Muscle layer of colon (tissue), 2 donors: ENCODE measurements at regions not wholly inside any gene's neighbourhood (a gene's known extent, or its start where the extent isn't known, plus 50 kb on each side); places are given as distances from the start of the nearest gene placed in this dataset.

ENCODE experiments used
- H3K27ac ChIP-seq: one replicate; pipeline ENCODE4 v1.7.0; 2013; ENCODE audit warnings: low read depth, mild to moderate bottlenecking, low read length, moderate library complexity
- H3K27me3 ChIP-seq, 2 donors: one replicate each; pipeline ENCODE4 v1.7.0; 2013; ENCODE audit warnings: low read length in 2 of 2, mild to moderate bottlenecking in 2 of 2; ENCODE audit not compliant: insufficient read depth in 2 of 2, control insufficient read depth in 1 of 2
- H3K36me3 ChIP-seq: one replicate; pipeline ENCODE4 v1.7.0; 2013; ENCODE audit warnings: mild to moderate bottlenecking, low read length; ENCODE audit not compliant: insufficient read depth
- H3K4me1 ChIP-seq: one replicate; pipeline ENCODE4 v1.7.0; 2013; ENCODE audit warnings: mild to moderate bottlenecking, low read length; ENCODE audit not compliant: insufficient read depth
- H3K4me3 ChIP-seq, 2 donors: one replicate each; pipeline ENCODE4 v1.7.0; 2013; ENCODE audit warnings: low read length in 2 of 2, low read depth in 1 of 2, mild to moderate bottlenecking in 1 of 2, moderate library complexity in 1 of 2
- H3K9ac ChIP-seq: one replicate; pipeline ENCODE4 v1.7.0; 2013; ENCODE audit warnings: low read length
- H3K9me3 ChIP-seq: one replicate; pipeline ENCODE4 v1.7.0; 2013; ENCODE audit warnings: mild to moderate bottlenecking, low read length
- donor health status: abdominal sarcoma.
- donor health status: Adenocarcinoma of cecum.

DNA sequence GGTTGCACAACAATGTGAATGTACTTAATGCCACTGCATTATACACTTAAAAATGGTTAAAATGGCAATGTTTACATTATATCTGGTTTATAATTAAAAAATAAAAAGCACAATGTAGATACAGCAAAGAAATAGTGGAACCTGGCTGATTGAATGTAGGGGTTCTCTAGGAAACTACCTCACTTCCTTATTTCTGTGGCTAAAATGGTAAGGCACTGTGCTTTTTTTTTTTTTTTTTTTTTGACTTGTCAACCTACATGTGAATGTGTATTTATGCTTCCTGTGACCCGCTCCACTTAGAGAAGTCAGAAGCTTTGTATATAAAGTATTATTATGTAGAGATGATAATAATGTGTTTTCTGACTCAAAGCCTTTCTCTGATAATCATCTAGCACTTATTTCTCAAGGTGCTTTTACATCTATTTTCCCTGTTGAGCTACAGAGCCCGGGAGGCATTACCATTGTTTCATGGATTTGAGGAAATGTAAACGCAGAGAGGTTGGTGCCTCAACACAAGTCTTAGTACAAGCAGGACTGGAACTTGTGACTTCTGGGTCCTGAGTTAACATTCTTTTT, 55.0 kb downstream of the SOX4 start:
- Histone ChIP-seq H3K36me3 (no peaks in the 10 kb centered on the region), H3K4me1 (no peaks in the 10 kb centered on the region), H3K27me3 (no peaks in the 10 kb centered on the region), H3K4me3 (no peak overlapping the region), H3K27ac (no peak overlapping the region), H3K9ac (no peak overlapping the region), H3K9me3 (no peaks in the 10 kb centered on the region)

DNA sequence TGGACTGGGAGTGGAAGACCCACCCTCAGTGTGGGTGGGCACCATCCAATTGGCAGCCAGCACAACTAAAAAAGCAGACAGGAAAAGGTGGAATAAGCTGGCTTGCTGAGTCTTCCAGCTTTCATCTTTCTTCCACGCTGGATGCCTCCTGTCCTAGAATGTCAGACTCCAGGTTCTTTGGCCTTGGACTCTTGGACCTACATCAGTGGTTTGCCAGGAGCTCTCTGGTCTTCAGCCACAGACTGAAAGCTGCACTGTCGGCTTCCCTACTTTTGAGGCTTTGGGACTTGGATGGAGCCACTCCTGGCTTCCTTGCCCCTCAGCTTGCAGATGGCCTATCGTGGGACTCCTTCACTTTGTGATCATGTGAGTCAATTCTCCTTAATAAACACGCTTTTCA, 59.8 kb downstream of the SOX4 start:
- no peaks in the 10 kb centered on the region for H3K27me3 ChIP-seq
- H3K4me1 ChIP-seq: no peaks in the 10 kb centered on the region
- H3K36me3 ChIP-seq: no peaks in the 10 kb centered on the region
- H3K4me3 ChIP-seq: no peak overlapping the region
- no peak overlapping the region for H3K27ac ChIP-seq
- no peaks in the 10 kb centered on the region for H3K9me3 ChIP-seq
- H3K9ac ChIP-seq: no peak overlapping the region

DNA sequence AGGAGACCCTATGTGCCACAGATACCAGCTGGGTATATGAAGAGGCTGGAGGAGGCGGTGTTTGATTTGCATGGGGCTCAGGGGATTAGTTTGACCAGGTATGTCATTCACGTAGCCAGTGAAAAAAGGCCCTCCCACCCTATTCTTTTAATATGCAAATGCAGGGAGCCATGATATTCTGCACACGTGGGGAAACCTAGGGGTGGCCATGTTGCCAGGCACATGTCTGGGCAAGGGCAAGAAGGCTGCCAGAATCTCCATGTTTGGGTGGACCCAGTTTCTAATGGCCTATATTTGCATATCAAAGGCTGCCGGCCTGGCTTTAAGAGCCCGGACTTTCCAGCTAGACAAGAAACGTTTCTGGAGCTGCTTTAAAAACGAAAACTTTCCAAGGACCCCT, 60.4 kb downstream of the SOX4 start:
- Histone ChIP-seq H3K4me3 (no peak overlapping the region), H3K9ac (no peak overlapping the region), H3K4me1 (no peaks in the 10 kb centered on the region), H3K27ac (no peak overlapping the region), H3K36me3 (no peaks in the 10 kb centered on the region), H3K27me3 (no peaks in the 10 kb centered on the region), H3K9me3 (no peaks in the 10 kb centered on the region)

DNA sequence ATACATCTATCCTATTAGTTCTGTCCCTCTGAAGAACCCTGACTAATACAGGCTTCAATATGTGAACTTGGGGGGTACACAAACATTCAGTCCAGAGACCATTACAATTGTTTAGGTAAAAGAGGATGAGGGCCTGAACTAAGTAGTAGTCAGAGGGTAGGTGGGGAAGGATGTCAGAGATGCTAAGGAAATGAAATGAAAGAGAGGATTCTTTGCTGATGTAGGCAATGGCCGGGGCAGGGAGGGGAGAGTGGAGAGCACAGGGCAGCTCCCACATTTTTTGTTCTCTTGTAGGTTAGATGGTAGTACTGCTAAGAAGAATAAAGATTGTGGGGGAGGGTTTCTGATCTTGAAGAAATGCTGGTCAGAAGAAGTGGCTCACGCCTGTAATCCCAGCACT, 60.8 kb downstream of the SOX4 start:
- no peaks in the 10 kb centered on the region for H3K9me3 ChIP-seq
- H3K27ac ChIP-seq: no peak overlapping the region
- no peaks in the 10 kb centered on the region for H3K27me3 ChIP-seq
- no peak overlapping the region for H3K4me3 ChIP-seq
- no peaks in the 10 kb centered on the region for H3K4me1 ChIP-seq
- no peak overlapping the region for H3K9ac ChIP-seq
- no peaks in the 10 kb centered on the region for H3K36me3 ChIP-seq

DNA sequence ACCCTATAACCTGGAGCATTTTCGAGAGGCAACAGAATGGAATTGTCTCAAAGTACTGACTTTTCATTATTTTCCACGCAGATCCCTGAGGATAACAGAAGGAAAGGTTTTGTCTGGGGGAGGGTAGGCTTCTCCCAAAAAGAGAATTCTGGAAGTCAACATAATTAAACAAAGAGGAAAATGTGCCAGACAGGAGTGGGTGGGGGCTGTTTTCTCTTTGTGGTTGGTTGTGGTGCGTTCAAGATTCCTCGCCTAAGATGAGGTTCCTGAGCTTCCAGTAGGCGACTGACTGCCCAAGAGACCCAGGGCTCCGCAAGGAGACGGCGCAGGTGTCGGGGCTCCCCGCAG, 70.4 kb downstream of the SOX4 start:
- H3K4me3 ChIP-seq: peak overlapping the region; percentile 74 to 87
- no peak overlapping the region for H3K27ac ChIP-seq
- no peaks in the 10 kb centered on the region for H3K9me3 ChIP-seq
- H3K9ac ChIP-seq: no peak overlapping the region
- peaks cover 9% of the 10 kb centered on the region for H3K4me1 ChIP-seq
- H3K36me3 ChIP-seq: no peaks in the 10 kb centered on the region
- H3K27me3 ChIP-seq: peaks cover 9 to 17% of the 10 kb centered on the region in 2 donors

DNA sequence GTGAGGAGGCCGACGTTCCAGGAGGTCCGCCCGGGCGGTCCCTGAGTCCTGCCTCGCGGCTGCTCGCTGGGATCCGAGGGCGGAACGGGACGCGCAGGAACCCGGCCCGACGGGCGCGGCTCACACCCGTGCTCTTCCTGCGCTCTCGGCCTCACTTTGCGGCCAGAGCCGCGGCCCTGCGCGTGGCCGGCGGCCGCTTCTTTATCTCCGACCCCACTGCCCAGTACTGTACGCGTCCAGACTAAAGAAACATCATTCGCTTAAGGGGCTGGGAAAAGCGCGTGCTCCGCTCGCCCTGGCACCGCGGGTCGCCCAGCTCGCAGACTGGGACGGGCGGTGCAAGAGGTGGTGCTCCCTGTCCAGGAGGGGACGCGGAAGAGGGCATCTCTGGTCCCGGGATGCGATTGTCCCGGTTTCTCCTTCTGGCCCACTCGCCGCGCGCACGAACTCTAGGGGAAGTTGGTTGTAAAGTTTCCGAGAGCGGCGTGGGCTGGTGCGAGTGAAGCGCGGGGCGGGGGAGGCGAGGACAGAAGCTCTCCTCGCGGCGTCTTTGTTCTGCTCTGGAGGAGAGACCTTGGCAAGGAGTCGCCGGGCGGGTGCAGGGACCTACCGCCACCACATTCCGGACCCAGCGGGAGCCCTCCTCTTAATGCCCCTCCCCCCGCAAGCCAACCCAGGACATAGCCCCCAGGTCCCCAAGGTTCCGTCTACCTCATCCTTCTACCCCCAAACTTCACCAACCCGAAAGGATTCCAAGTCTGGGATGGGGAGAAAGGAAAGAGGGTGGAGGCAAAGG, 71.0 kb downstream of the SOX4 start:
- H3K9ac ChIP-seq: no peak overlapping the region
- H3K27me3 ChIP-seq: peaks cover 9 to 17% of the 10 kb centered on the region in 2 donors

DNA sequence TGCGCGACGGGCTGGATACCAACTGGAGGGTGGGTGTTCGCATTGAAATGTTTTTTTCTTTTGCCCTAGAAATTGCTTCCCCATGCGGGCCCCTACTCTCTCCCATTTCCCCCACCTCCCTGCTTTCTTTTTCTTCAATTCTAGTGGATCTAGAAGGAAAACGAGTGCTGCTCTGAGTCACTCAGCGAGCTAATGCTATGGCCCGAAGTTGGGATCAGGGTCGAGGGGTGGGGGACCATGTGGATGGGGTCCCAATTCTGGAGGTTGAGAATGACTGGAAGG, 71.5 kb downstream of the SOX4 start:
- H3K9ac ChIP-seq: no peak overlapping the region
- no peaks in the 10 kb centered on the region for H3K36me3 ChIP-seq
- peak overlapping the region; percentile 74 to 87 for H3K4me3 ChIP-seq
- H3K9me3 ChIP-seq: no peaks in the 10 kb centered on the region
- H3K27me3 ChIP-seq: peaks cover 9 to 17% of the 10 kb centered on the region in 2 donors
- H3K27ac ChIP-seq: no peak overlapping the region
- peaks cover 13% of the 10 kb centered on the region for H3K4me1 ChIP-seq

More for the DNA sequence above, 71.0 kb downstream of the SOX4 start:
- H3K9me3 ChIP-seq: no peaks in the 10 kb centered on the region
- no peaks in the 10 kb centered on the region for H3K36me3 ChIP-seq
- H3K27ac ChIP-seq: no peak overlapping the region
- H3K4me1 ChIP-seq: peaks cover 13% of the 10 kb centered on the region
- H3K4me3 ChIP-seq: peak overlapping the region; percentile 74 to 87

DNA sequence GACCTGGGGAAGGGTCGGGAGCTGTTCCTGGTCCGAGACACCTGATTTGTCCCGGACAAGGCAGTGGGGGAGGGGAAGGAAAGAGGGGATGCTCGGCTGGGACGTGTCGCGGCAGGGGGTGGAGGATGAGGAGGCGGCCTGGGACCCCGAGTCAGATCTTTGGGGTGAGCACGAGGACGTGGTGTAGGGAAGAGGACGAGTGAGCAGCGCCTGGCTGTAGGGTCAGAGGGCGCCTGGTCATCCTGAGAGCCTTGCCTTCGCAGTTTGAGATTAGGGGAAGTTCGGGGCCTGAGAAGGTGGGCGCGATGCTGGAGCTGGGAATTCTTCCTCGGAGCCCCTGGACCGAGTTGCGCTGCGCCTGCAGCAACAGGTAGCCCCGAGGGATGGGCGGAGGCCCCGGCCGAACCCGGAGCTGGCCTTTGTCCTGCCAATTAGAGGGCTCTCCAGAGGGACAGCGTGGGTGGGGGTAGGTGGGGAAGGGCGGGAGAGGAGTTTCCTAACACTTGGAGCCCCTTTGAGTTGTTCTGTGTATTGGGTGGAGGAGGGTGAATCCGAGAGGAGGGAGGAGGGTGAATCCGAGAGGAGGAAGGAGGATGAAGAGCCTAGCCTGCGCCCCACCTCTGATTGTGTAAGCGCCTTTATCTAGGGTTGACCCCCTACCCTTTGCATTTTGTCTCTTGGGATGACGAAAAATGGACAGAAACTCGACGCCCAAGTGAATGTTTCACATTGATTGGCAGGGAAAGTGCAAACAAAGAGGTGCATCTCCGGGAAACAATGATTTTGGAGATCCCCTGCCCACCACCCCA, 72.0 kb downstream of the SOX4 start:
- Histone ChIP-seq H3K27me3 (peaks cover 9 to 17% of the 10 kb centered on the region in 2 donors), H3K4me1 (peaks cover 13% of the 10 kb centered on the region)

DNA sequence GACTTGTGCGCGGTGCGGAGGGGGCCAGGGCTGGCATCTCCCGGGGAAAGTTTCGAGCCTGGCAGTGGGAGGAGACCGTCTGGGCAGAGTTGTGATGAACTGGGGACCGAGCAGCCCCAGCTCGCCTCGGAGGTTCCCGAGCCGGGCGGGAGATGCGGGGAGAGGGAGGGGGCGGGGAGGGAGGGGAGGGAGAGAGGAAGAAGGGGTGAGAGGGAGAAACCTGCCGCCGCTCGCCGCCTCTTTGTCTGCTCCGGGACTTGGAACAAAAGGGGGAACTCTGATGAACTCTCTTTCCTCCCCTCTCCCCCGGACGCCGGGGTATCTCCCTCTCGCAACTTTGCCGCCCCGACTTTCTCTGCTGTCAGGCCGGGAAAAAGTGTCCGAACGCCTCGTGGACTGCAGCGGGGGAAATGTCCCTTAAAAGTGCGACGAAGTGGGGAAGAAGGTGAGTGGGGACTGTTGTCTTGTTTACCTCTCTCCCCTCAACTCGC, 72.7 kb downstream of the SOX4 start:
- peaks cover 13% of the 10 kb centered on the region for H3K4me1 ChIP-seq
- peak overlapping the region; percentile 57 for H3K9ac ChIP-seq
- H3K36me3 ChIP-seq: no peaks in the 10 kb centered on the region
- no peaks in the 10 kb centered on the region for H3K9me3 ChIP-seq
- peaks cover 9 to 17% of the 10 kb centered on the region in 2 donors for H3K27me3 ChIP-seq
- peak overlapping the region; percentile 60 for H3K27ac ChIP-seq
- peak overlapping the region; percentile 51 to 74 for H3K4me3 ChIP-seq

More for the DNA sequence above, 72.0 kb downstream of the SOX4 start:
- Histone ChIP-seq H3K9me3 (no peaks in the 10 kb centered on the region), H3K27ac (no peak overlapping the region), H3K36me3 (no peaks in the 10 kb centered on the region), H3K4me3 (peak overlapping the region; percentile 74 to 87), H3K9ac (no peak overlapping the region)

DNA sequence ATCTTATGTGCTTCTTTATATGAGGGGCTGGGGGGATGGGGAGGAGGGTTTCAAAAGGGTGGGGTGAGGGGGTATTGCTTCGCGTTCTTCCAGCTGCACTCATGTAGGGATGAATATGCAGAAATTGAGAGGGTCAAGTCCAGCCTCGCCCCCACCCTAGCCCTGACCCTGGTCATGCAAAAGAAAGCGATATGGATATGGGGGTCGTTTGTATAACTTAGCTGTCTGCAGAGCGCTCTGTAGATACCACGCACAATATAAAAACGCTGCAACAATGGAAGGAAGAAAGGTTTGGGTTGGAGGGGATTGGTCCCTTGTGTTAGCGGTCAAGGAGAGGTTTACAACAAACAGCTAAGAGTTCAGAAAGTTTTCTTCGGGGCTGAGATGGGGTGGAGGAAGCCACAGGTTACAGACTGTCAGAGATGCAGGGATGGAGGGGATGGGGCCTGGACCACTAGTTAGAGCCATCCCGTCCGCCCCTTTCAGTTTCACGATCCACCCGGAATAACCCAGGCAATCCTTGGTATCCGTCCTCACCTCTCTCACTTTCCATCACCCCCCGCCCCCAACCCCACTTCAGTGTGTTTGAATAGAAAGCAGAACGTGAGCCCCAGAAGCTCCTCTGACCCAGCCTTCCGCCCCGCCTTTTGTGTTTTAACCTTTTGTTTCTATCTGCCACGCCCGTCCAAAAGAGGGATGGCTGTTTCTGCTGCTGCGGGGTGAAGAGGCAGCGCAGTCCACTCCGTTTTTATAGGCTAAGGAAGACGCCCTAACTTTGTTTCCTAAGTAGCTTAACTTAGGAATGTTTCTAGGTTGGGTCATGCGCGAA, 73.5 kb downstream of the SOX4 start:
- H3K4me1 ChIP-seq: peaks cover 13% of the 10 kb centered on the region
- peak overlapping the region; percentile 60 for H3K27ac ChIP-seq
- peak overlapping the region; percentile 57 for H3K9ac ChIP-seq
- peaks cover 9 to 17% of the 10 kb centered on the region in 2 donors for H3K27me3 ChIP-seq
- no peaks in the 10 kb centered on the region for H3K9me3 ChIP-seq
- H3K4me3 ChIP-seq: peak overlapping the region; percentile 51 to 74
- no peaks in the 10 kb centered on the region for H3K36me3 ChIP-seq

DNA sequence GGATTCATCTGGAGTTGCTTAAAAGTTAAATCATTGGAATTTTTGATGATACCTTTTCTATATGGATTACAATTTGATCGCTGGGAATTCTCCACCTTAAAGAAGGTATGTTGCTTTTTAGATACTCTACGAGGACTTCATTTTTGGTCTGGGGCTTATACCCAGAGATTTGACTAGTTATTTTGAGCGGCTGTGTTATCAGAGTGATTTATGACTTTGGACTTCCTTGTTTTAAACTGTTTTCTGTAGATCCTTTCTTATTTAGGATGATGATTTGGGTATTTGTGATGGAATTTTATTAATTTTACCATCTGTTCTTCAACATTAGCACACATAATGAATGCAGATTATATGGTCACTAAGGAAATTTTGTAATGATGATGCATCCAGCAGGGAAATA, 75.2 kb downstream of the SOX4 start:
- H3K9me3 ChIP-seq: no peaks in the 10 kb centered on the region
- H3K4me1 ChIP-seq: peaks cover 13% of the 10 kb centered on the region
- no peak overlapping the region for H3K27ac ChIP-seq
- peak overlapping the region in 1 of 2 donors; percentile 29 for H3K4me3 ChIP-seq
- no peak overlapping the region for H3K9ac ChIP-seq
- H3K36me3 ChIP-seq: no peaks in the 10 kb centered on the region
- peaks cover 3 to 13% of the 10 kb centered on the region in 2 donors for H3K27me3 ChIP-seq
